AG10803 (cell line): ENCODE measurements at regions not wholly inside any gene's neighbourhood (a gene's known extent, or its start where the extent isn't known, plus 50 kb on each side); places are given as distances from the start of the nearest gene placed in this dataset.

Source experiments
- DNase-seq: peaks from one replicate; pipeline ENCODE4 v3.0.0; 2010; ENCODE audit warnings: low read depth
- H3K4me3 ChIP-seq: 2 replicates; pipeline ENCODE4 v1.5.1; 2011; ENCODE audit warnings: mild to moderate bottlenecking, low read length, control low read depth
- TF ChIP-seq, protein P1 (sequence below): conservative IDR thresholded peaks from 2 replicates; pipeline ENCODE4 v1.5.1; 2011; ENCODE audit warnings: mild to moderate bottlenecking, low read length, control low read depth, inconsistent platforms

- no peak overlapping the region for H3K4me3 ChIP-seq
- no peak for DNase-seq
- TF ChIP-seq, protein P1, sequence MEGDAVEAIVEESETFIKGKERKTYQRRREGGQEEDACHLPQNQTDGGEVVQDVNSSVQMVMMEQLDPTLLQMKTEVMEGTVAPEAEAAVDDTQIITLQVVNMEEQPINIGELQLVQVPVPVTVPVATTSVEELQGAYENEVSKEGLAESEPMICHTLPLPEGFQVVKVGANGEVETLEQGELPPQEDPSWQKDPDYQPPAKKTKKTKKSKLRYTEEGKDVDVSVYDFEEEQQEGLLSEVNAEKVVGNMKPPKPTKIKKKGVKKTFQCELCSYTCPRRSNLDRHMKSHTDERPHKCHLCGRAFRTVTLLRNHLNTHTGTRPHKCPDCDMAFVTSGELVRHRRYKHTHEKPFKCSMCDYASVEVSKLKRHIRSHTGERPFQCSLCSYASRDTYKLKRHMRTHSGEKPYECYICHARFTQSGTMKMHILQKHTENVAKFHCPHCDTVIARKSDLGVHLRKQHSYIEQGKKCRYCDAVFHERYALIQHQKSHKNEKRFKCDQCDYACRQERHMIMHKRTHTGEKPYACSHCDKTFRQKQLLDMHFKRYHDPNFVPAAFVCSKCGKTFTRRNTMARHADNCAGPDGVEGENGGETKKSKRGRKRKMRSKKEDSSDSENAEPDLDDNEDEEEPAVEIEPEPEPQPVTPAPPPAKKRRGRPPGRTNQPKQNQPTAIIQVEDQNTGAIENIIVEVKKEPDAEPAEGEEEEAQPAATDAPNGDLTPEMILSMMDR: no peak
Measured at GRCh38 chr22:47632701-47633100, 870.3 kb downstream of the TBC1D22A start.

DNA sequence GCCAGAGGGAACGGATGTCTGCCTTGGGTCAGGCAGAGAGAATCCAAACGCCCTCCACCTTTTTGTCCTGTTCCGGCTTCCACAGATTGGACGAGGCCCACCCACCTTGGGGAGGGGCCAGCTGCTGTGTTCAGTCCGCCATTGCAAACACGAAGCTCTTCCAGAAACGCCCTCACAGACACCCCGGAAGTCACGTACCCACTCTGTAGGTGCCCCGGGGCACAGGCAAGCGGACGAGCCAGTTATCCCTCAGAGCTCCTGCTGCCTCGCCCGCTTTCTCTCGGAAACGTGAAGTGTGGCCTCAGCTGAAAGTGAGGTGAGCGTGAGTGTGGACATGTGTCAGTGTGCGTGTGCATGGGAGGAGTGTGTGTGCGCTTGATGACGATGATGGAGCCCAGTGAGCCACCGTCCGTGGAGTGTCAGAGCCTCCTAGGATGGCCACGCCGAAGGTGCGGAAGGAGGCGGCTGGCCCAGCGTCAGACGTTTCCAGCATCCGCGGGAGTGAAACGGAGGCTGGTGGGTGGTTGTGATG is 869.2 kb downstream of the TBC1D22A start:
- no peak overlapping the region for H3K4me3 ChIP-seq
- no peak for DNase-seq
- TF ChIP-seq, protein P1: no peak

DNA sequence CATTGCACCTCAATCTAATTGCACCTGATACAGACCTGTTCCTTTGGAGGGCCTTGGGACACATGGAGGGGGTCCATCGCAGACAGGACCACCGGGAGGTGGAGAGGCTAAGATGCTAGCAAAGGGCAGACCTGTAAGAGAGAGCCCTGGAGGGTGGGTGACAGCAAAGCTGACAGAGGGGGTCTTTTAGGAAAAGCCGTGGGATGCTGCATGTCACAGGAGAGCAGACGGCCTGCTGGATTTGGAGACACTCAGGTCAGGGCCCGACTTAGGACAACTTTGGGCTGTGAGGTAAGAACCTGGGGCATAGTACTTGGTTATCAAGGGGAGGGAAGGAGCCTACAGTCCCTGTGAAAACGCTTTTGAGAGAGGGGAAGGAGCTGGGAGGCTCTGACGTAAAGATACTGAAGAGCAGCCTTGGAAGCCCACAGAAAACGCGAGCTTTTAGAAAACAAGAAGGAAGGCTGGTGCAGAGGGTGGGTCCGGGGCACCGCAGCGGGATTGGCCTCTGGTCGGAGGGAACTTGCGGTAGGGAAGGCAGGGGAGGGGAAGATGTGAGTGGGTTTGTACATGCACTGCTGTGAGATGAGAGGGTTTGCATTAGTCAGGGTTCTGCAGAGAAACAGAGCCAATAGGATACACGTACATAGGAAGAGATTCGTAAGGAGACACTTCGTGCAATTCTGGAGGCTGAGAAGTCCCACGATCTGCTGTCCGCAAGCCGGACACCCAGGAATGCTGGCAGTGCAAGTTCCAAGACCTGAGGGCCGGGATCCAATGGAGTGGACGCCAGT is 868.5 kb downstream of the TBC1D22A start:
- DNase-seq: no peak
- no peak overlapping the region for H3K4me3 ChIP-seq
- TF ChIP-seq, protein P1: no peak

DNA sequence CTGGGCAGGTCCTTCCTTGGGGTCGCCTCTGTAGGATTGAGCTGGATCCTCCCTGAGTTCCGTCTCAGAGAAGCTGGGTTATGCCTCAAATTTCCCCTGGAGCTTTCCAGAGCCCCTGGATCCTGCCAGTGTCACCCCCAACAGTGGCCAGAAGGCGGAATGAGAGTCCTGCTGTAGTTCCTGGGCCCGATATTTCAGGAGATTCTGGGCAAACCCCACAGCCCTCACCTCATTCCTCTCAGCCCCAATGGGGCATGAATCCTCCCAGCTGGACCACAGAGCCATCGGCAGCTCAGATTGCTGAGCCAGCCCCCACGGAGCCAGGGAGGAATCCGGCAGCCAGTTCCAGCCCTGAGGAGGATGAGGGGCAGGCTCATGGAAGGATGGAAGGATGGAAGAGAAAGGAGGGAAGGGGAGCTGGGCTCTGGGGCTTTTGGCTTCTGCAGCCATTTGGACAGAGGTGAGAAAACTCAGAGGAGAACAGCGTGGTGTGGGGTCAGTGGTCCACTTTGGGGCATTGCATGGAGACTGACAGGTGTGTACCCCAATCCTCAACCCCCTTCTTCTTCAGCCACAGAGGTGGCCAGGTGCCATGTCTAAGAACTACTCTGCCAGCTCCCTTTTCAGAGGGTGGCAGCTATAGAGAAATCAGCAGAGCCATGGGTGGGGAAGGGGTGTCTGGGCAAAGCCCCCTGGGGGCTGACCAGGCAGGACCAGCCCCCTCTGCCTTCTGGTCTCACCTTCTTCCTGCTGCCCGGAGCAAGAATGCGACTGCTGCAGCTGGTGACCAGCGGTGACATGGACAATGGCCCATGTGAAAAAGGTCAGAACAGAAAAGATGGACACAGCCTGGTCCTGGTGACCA is 867.6 kb downstream of the TBC1D22A start:
- H3K4me3 ChIP-seq: no peak overlapping the region
- DNase-seq: no peak
- TF ChIP-seq, protein P1: no peak

GRCh38 chr22:47629273-47629711 is 866.8 kb downstream of the TBC1D22A start:
- no peak overlapping the region for H3K4me3 ChIP-seq
- DNase-seq: no peak
- TF ChIP-seq, protein P1: no peak

DNA sequence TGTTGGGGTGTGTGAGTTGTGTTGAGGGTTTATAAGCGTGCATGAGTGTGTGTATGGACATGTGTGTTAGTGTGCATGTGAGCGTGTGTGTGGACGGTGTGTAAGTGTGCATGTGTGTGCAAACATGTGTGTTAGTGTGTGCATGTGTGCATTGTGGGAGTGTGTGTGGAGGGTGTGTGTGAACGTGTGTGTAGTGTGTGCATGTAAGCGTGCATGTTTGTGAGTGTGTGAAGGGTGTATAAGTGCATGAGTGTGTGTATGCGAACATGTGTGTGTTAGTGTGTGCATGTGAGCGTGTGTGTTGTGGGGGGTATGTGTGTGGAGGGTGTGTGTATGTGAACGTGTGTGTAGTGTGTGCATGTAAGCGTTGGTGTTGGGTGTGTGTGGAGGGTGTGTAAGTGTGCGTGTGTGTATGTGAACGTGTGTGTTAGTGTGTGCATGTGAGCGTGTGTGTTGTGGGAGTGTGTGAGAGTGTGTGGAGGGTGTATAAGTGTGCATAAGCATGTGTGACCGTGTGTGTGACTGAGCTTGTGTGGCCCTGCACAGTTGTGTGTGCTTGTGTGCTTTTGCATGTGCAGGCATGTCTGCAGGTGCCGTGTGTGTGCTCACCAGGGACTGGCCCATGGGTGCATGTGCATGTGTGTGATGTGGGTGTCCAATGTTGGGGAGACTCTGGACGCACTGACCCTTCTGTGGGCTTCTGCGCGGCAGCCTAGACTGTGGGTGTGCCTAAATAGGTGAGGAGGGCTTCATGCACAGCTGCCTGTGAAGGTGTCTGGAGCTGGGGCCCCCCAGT is 866.2 kb downstream of the TBC1D22A start:
- TF ChIP-seq, protein P1: no peak
- no peak overlapping the region for H3K4me3 ChIP-seq
- no peak for DNase-seq
